HG02884 (cell line): ENCODE measurements at regions not wholly inside any gene's neighbourhood (a gene's known extent, or its start where the extent isn't known, plus 50 kb on each side); places are given as distances from the start of the nearest gene placed in this dataset.
A peak's percentile ranks its signal among the peaks of the same experiment; 100 is the strongest.
"Not testable (repeated sequence)": the region's sequence is repeated elsewhere in the genome, so short reads cannot be mapped to it uniquely, and the experiment has no call there.

Experiments
- ATAC-seq: cut with Tn5 transposase; IDR thresholded peaks from one replicate; pipeline ENCODE4 v1.9.1; 2021; ENCODE audit warnings: mild to moderate bottlenecking, moderate library complexity; ENCODE audit not compliant: unreplicated experiment

- peak; percentile 71 for ATAC-seq
Observed at GRCh38 chr2:226300196-226300886, 499.3 kb downstream of the IRS1 start.

DNA sequence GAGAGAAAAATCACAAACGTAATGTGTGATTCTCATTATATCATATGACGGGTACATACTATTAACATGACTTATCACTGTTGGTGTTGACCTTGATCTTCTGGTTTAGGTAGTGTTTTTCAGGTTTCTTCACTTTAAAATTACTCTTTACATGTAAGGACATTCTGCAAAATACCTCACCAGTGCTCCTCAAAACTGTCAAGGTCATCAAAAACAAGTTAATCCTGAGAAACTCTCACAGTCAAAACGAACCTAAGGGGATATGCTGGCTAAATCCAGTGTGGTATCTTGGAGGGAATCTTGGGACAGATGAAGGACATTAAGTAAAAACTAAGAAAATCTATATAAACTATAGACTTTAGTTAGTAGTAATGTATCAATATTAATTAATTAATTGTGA, 499.8 kb downstream of the IRS1 start:
- ATAC-seq = no peak

GRCh38 chr2:226295681-226296080, 503.9 kb downstream of the IRS1 start:
- ATAC-seq = no peak

GRCh38 chr2:226295123-226295522, 504.5 kb downstream of the IRS1 start:
- ATAC-seq = no peak

GRCh38 chr2:226291281-226291680, 508.3 kb downstream of the IRS1 start:
- ATAC-seq = not testable (repeated sequence)

GRCh38 chr2:226286916-226287315, 512.7 kb downstream of the IRS1 start:
- ATAC-seq = no peak

GRCh38 chr2:226283796-226284195, 515.8 kb downstream of the IRS1 start:
- no peak for ATAC-seq

DNA sequence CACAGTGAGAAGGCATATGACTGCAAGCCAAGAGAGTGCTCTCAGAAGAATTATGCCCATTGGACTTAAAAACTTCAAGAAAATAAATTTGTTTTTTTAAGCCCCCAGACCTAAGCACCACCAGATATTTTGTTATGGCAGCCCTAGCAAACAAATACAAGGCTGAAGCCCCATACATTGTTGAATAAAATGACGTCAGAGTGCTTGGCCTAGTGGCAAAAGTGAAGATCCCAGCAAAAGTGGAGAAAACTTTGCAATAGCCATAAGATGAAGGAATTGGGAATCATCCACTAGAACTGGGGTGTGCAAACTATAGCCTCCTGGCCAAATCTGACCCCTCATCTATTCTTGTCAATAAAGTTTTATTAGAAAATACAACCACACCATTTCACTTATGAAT, 517.5 kb downstream of the IRS1 start:
- ATAC-seq = no peak

DNA sequence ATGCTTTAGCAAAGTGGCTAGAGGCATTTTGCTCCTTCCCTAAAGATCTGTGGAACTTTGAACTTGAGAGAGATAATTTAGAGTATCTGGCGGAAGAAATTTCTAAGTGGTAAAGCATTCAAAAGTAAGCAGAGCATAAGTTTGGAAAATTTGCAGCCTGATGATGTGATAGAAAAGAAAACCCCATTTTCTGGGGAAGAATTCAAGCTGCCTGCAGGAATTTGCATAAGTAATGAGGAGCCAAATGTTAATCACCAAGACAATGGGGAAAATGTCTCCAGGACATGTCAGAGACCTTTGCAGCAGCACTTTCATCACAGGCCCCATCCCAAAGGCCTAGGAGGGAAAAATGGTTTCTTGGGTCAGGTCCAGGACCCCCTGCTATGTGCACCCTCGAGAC, 519.5 kb downstream of the IRS1 start:
- ATAC-seq = not testable (repeated sequence)

DNA sequence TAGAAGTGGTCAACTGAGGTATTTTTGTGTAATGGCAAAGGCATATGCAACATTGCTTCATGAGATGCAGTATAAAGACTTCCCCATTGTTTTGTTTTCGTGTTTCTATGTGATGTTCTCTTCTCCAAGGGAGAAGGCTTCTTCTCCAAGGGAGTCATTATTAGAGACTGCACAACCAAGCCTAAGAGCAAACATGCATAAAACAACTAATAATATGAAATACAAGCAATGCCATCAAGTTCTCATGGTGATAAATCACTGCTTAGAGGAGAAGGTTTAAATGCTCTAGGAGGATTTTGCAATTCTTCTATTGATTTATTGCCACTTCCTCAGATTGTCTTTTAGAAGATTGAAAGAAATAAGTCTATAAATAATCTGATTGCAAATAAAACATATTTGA, 524.4 kb downstream of the IRS1 start:
- no peak for ATAC-seq

GRCh38 chr2:226274143-226274542, 525.5 kb downstream of the IRS1 start:
- no peak for ATAC-seq

GRCh38 chr2:226273440-226273839, 526.2 kb downstream of the IRS1 start:
- no peak for ATAC-seq

DNA sequence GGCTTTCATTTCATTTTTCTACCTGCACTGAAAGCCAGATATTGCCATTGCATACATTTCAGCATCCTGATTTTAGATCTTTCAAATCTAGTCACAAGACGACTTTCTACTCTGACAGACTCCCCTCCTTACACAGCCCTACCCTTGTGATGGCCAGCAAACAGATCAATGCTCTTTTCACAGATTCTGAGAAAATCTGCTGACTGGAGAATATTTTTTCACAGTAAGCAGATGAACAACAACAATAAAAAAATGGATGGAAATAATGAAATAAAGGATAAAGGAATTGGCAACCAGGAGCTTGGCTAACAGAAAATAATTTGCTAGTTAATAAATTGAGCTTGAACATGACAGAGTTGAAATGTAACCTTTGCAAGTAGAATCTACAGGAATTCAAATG, 527.2 kb downstream of the IRS1 start:
- no peak for ATAC-seq

GRCh38 chr2:226270285-226271058, 529.1 kb downstream of the IRS1 start:
- ATAC-seq = no peak

DNA sequence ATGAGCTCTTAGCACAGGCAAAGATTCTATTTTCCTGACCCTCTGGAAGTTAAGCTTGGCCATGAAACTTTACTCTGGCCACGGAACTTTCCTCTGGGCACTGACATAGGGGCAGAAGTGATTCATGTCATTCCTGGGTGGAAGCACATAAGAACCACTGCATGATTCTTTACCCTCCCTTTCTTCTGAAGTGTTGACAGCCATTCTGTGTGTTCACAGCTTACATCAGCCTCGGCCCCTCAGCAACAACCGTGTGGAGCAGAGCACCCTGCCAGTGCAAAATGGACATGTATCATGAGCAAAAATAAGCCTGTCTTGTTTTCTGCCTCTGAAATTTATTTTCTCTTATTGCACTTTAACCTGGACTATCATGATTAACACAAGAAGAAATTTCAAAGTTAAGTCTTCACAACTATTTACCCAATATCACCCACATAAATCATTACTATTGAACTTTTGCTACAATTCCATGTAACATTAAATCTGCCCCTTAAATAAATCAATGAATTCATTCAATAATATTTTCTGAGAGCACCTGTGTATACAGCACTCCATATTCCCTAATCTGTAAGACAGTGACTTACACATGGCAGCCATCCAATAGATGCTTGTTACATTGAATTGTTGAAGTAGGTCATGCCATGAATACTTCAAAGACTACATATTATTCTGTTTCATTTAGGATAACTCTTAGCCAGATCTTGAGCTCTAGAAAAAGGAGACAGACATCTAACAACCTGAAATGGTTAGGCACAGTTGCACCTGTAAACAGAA, 531.9 kb downstream of the IRS1 start:
- no peak for ATAC-seq

GRCh38 chr2:226256709-226257376, 542.8 kb downstream of the IRS1 start:
- no peak for ATAC-seq

- no peak for ATAC-seq
Observed at GRCh38 chr2:226256237-226256636, 543.4 kb downstream of the IRS1 start.

DNA sequence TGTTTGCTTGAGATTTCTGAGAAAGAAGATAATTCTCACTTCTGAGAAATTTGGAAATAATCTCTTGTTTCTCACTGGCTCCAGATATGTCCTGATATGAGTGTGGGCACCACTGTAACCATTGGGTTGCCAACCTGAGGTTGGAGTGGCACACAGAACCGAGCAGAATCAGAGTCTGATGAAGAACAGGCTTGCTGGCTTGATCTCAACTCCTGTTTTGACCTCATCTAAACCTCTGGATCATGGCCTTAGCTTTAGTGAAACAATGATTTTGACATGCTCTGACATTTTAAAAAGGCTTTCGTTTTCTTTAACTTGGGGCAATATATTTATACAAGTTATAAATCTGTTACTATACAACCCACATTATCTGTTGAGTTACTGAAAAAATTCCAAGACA, 548.0 kb downstream of the IRS1 start:
- no peak for ATAC-seq

- no peak for ATAC-seq
Observed at GRCh38 chr2:226247289-226248275, 552.0 kb downstream of the IRS1 start.

- ATAC-seq = no peak
Observed at GRCh38 chr2:226234187-226234586, 565.4 kb downstream of the IRS1 start.
